ENCODE measurements at regions not wholly inside any gene's neighbourhood (a gene's known extent, or its start where the extent isn't known, plus 50 kb on each side); places are given as distances from the start of the nearest gene placed in this dataset.
"Not testable (repeated sequence)": the region's sequence is repeated elsewhere in the genome, so short reads cannot be mapped to it uniquely, and the experiment has no call there.

DNA sequence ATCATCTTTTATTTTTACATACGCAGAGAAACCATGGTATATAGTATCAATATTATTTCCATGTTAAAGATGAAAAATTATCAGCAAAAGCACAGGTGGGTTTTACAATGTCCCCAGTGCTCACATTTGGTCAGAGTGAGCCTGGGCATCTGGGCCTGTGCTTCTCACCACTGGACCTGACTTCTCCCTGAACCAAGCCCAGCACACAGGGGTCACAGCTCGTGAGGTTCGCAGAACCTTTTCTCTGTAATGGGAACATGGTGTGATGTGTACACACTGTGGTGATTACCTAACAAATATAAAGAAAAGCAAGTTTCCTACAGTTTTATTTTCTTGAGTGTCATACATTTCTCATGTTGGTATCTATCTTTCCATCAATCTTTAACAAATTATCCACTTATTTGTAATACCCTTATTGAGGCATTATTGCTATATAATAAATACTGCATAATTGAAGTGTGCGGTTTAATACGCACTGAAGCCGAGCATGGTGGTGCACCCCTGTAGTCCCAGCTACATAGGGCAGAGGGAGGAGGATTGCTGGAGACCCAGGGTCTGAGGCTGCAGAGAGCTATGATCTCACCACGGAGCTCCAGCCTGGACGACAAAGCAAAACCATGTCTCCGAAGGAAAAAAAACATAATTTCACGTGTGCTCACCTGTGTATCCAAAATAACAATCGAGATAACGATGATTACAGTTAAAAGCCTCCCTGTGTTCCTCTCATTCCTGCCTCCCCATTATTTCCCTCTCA is 743.2 kb downstream of the TMEM121 start:
- ChIA-PET POLR2A (no interaction called here), CTCF (no interaction called here)
- H3K36me3 ChIP-seq (ENCODE audit: control insufficient read depth in 2 of 2, extremely low read depth in 1 of 2, insufficient read depth in 2 of 2, low read length in 2 of 2) = no peaks in the 10 kb centered on the region
- H3K4me1 ChIP-seq (ENCODE audit: control insufficient read depth, extremely low read depth, insufficient read depth, low read length) = no peaks in the 10 kb centered on the region
- H3K9ac ChIP-seq (replicated peaks; ENCODE audit: extremely low read depth, insufficient read depth, low read length) = no peak overlapping the region
- no peak overlapping the region for H2AFZ ChIP-seq (ENCODE audit: low read depth, low read length)
- H3K4me2 ChIP-seq (ENCODE audit: insufficient read depth, low read length) = no peak overlapping the region
- dilution Hi-C loops (cut with MboI; ENCODE audit: extremely low pct_ligation_motif_present, low sequenced_read_pairs) (no loop called here), intact Hi-C loops (cut with micrococcal nuclease) (no loop called here)
- FAIRE-seq = no peak
- no peaks in the 10 kb centered on the region for H3K9me1 ChIP-seq (replicated peaks; ENCODE audit: control insufficient read depth, extremely low read depth, insufficient read depth, low read length)
- no peak overlapping the region for H3K4me3 ChIP-seq (replicated peaks in 1 of 3; ENCODE audit: insufficient read depth in 1 of 3, low read depth in 1 of 3, low read length in 3 of 3)
- BruUV-seq (replicated peaks) = no TSS peak
- no peak for DNase-seq (ENCODE audit: low read depth, low spot score)
- H3K27me3 ChIP-seq (ENCODE audit: control insufficient read depth in 2 of 2, insufficient read depth in 2 of 2, low read length in 2 of 2) = no peaks in the 10 kb centered on the region
- H3K27ac ChIP-seq (ENCODE audit: insufficient read depth, low read depth, low read length) = no peak overlapping the region
- peaks cover 5% of the 10 kb centered on the region for H3K9me3 ChIP-seq (replicated peaks; ENCODE audit: control insufficient read depth, insufficient read depth, low read length)
- H4K20me1 ChIP-seq (replicated peaks; ENCODE audit: control insufficient read depth, extremely low read depth, insufficient read depth, low read length) = no peaks in the 10 kb centered on the region
- no peaks in the 10 kb centered on the region for H3K79me2 ChIP-seq (ENCODE audit: control insufficient read depth, insufficient read depth, low read length)
- no peak for TF ChIP-seq FOS (IDR thresholded peaks at IDR 0.05; ENCODE audit: borderline replicate concordance, insufficient read depth, low read length)
- TF ChIP-seq POLR2AphosphoS5 (IDR thresholded peaks at IDR 0.05; ENCODE audit: insufficient read depth, low read depth, low read length) = no peak

- CTCF ChIA-PET = not testable (repeated sequence)
Measured at GRCh38 chr14:106270476-106271121, 744.2 kb downstream of the TMEM121 start.

More at GRCh38 chr14:106270476-106271121, 744.2 kb downstream of the TMEM121 start:
- H3K36me3 ChIP-seq (ENCODE audit: control insufficient read depth in 2 of 2, extremely low read depth in 1 of 2, insufficient read depth in 2 of 2, low read length in 2 of 2); H3K27ac ChIP-seq (ENCODE audit: insufficient read depth, low read depth, low read length); H3K4me1 ChIP-seq (ENCODE audit: control insufficient read depth, extremely low read depth, insufficient read depth, low read length); H3K4me3 ChIP-seq (replicated peaks in 1 of 3; ENCODE audit: insufficient read depth in 1 of 3, low read depth in 1 of 3, low read length in 3 of 3); H3K9me1 ChIP-seq (replicated peaks; ENCODE audit: control insufficient read depth, extremely low read depth, insufficient read depth, low read length); DNase-seq (ENCODE audit: low read depth, low spot score); H2AFZ ChIP-seq (ENCODE audit: low read depth, low read length); POLR2A ChIA-PET; dilution Hi-C loops (cut with MboI; ENCODE audit: extremely low pct_ligation_motif_present, low sequenced_read_pairs); H3K9me3 ChIP-seq (replicated peaks; ENCODE audit: control insufficient read depth, insufficient read depth, low read length); FAIRE-seq; intact Hi-C loops (cut with micrococcal nuclease); H3K79me2 ChIP-seq (ENCODE audit: control insufficient read depth, insufficient read depth, low read length); H3K9ac ChIP-seq (replicated peaks; ENCODE audit: extremely low read depth, insufficient read depth, low read length); H3K4me2 ChIP-seq (ENCODE audit: insufficient read depth, low read length); BruUV-seq (replicated peaks); H4K20me1 ChIP-seq (replicated peaks; ENCODE audit: control insufficient read depth, extremely low read depth, insufficient read depth, low read length); H3K27me3 ChIP-seq (ENCODE audit: control insufficient read depth in 2 of 2, insufficient read depth in 2 of 2, low read length in 2 of 2): not testable (repeated sequence)

All from endothelial cell of umbilical vein (primary cell).